Neural progenitor cell (in vitro differentiated cells): ENCODE measurements at regions not wholly inside any gene's neighbourhood (a gene's known extent, or its start where the extent isn't known, plus 50 kb on each side); places are given as distances from the start of the nearest gene placed in this dataset.

ENCODE experiments used
- CTCF ChIP-seq: fragments of 200-600 bp; sonication (generic); IDR thresholded peaks from 2 replicates; pipeline ENCODE4 v1.5.1; 2017; ENCODE audit warnings: antibody characterized with exemption, mild to moderate bottlenecking
- EZH2 ChIP-seq: fragments of 200-600 bp; sonication (generic); IDR thresholded peaks from 2 replicates; pipeline ENCODE4 v1.6.1; 2017; ENCODE audit warnings: antibody characterized with exemption, mild to moderate bottlenecking, moderate library complexity

DNA sequence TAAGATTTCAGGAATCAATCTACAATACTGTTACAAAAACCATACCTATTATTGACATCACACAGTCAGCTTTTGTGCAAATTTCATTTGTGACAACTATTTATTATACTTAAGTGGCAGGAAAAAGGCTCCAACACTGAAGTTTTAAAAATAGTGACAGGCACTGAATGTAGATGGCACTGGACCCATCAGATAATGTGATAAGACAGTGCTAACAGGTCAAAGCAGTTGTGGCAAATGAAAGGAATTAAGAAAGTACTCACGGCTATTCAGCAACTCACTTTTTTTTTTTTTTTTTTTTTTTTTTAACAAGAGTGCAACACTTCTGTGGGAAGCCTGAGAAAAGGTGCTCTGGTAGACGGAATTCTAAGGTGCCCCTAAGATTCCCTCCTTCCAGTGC, 115.0 kb upstream of the MEF2C start:
- TF ChIP-seq CTCF (no peak), EZH2 (no peak)
